GM23338 (cell line): ENCODE measurements at regions not wholly inside any gene's neighbourhood (a gene's known extent, or its start where the extent isn't known, plus 50 kb on each side); places are given as distances from the start of the nearest gene placed in this dataset.

Experiments used
- CREB1 ChIP-seq: fragments of 250-450 bp; sonication (Bioruptor Pico); IDR thresholded peaks from 2 replicates; pipeline ENCODE4 v1.5.0; 2020; ENCODE audit warnings: low read depth, mild to moderate bottlenecking, moderate library complexity
- CTCF ChIP-seq, 2 experiments: fragments of 200-600 bp in 1 of 2; sonication (generic) in 1 of 2; conservative IDR thresholded peaks; 2 replicates each; pipeline versions ENCODE4 v1.5.1 to v1.6.1; 2016 to 2017; ENCODE audit warnings: antibody characterized with exemption in 2 of 2, low read depth in 2 of 2, mild to moderate bottlenecking in 2 of 2, moderate library complexity in 1 of 2
- ETS1 ChIP-seq: IDR thresholded peaks from 2 replicates; pipeline ENCODE4 v1.6.1; 2016; ENCODE audit warnings: antibody characterized with exemption
- EZH2 ChIP-seq: fragments of 200-600 bp; sonication (generic); IDR thresholded peaks from one replicate; pipeline ENCODE4 v1.8.0; 2017; ENCODE audit warnings: antibody characterized with exemption, mild to moderate bottlenecking, low read depth; ENCODE audit not compliant: unreplicated experiment
- EZH2phosphoT487 ChIP-seq: fragments of 200-600 bp; sonication (generic); IDR thresholded peaks from one replicate; pipeline ENCODE4 v1.8.1; 2018; ENCODE audit warnings: antibody characterized with exemption; ENCODE audit not compliant: unreplicated experiment
- JUNB ChIP-seq: IDR thresholded peaks from one replicate; pipeline ENCODE4 v1.6.1; 2016; ENCODE audit warnings: antibody characterized with exemption; ENCODE audit not compliant: unreplicated experiment
- NANOG ChIP-seq: IDR thresholded peaks from 2 replicates; pipeline ENCODE4 v1.6.1; 2016; ENCODE audit warnings: antibody characterized with exemption, borderline replicate concordance
- POLR2AphosphoS5 ChIP-seq: IDR thresholded peaks from 2 replicates; pipeline ENCODE4 v1.6.1; 2016; ENCODE audit warnings: antibody characterized with exemption, low read depth
- STAT1 ChIP-seq: IDR thresholded peaks from one replicate; pipeline ENCODE4 v1.6.1; 2016; ENCODE audit warnings: antibody characterized with exemption; ENCODE audit not compliant: unreplicated experiment
- ZNF114 ChIP-seq: fragments of 250-450 bp; sonication (Bioruptor Pico); IDR thresholded peaks from 2 replicates; pipeline ENCODE4 v1.5.0; 2020; ENCODE audit warnings: mild to moderate bottlenecking, moderate library complexity
- ZNF331 ChIP-seq: fragments of 250-450 bp; sonication (Bioruptor Pico); IDR thresholded peaks from 2 replicates; pipeline ENCODE4 v1.5.0; 2020; ENCODE audit warnings: low read depth, mild to moderate bottlenecking, moderate library complexity
- TF ChIP-seq, protein P1 (sequence below): fragments of 250-450 bp; sonication (Bioruptor Pico); IDR thresholded peaks from 2 replicates; pipeline ENCODE4 v1.5.0; 2020; ENCODE audit warnings: mild to moderate bottlenecking, moderate library complexity
- TF ChIP-seq, protein P2 (sequence below): IDR thresholded peaks from one replicate; pipeline ENCODE4 v1.6.1; 2018; ENCODE audit warnings: antibody characterized with exemption; ENCODE audit not compliant: unreplicated experiment

GRCh38 chr13:50682966-50683365 lies 160.5 kb downstream of the DLEU7 start:
- TF ChIP-seq CTCF (conservative IDR thresholded peaks at IDR 0.05; ENCODE audit: low read depth in 2 of 2) (no peak), EZH2phosphoT487 (no peak), EZH2 (no peak), POLR2AphosphoS5 (no peak), CREB1 (CRISPR knock-in tag) (no peak), JUNB (no peak), ZNF114 (CRISPR knock-in tag) (no peak), STAT1 (no peak), ETS1 (no peak), ZNF331 (CRISPR knock-in tag) (no peak), NANOG (no peak)
- TF ChIP-seq, protein P1, sequence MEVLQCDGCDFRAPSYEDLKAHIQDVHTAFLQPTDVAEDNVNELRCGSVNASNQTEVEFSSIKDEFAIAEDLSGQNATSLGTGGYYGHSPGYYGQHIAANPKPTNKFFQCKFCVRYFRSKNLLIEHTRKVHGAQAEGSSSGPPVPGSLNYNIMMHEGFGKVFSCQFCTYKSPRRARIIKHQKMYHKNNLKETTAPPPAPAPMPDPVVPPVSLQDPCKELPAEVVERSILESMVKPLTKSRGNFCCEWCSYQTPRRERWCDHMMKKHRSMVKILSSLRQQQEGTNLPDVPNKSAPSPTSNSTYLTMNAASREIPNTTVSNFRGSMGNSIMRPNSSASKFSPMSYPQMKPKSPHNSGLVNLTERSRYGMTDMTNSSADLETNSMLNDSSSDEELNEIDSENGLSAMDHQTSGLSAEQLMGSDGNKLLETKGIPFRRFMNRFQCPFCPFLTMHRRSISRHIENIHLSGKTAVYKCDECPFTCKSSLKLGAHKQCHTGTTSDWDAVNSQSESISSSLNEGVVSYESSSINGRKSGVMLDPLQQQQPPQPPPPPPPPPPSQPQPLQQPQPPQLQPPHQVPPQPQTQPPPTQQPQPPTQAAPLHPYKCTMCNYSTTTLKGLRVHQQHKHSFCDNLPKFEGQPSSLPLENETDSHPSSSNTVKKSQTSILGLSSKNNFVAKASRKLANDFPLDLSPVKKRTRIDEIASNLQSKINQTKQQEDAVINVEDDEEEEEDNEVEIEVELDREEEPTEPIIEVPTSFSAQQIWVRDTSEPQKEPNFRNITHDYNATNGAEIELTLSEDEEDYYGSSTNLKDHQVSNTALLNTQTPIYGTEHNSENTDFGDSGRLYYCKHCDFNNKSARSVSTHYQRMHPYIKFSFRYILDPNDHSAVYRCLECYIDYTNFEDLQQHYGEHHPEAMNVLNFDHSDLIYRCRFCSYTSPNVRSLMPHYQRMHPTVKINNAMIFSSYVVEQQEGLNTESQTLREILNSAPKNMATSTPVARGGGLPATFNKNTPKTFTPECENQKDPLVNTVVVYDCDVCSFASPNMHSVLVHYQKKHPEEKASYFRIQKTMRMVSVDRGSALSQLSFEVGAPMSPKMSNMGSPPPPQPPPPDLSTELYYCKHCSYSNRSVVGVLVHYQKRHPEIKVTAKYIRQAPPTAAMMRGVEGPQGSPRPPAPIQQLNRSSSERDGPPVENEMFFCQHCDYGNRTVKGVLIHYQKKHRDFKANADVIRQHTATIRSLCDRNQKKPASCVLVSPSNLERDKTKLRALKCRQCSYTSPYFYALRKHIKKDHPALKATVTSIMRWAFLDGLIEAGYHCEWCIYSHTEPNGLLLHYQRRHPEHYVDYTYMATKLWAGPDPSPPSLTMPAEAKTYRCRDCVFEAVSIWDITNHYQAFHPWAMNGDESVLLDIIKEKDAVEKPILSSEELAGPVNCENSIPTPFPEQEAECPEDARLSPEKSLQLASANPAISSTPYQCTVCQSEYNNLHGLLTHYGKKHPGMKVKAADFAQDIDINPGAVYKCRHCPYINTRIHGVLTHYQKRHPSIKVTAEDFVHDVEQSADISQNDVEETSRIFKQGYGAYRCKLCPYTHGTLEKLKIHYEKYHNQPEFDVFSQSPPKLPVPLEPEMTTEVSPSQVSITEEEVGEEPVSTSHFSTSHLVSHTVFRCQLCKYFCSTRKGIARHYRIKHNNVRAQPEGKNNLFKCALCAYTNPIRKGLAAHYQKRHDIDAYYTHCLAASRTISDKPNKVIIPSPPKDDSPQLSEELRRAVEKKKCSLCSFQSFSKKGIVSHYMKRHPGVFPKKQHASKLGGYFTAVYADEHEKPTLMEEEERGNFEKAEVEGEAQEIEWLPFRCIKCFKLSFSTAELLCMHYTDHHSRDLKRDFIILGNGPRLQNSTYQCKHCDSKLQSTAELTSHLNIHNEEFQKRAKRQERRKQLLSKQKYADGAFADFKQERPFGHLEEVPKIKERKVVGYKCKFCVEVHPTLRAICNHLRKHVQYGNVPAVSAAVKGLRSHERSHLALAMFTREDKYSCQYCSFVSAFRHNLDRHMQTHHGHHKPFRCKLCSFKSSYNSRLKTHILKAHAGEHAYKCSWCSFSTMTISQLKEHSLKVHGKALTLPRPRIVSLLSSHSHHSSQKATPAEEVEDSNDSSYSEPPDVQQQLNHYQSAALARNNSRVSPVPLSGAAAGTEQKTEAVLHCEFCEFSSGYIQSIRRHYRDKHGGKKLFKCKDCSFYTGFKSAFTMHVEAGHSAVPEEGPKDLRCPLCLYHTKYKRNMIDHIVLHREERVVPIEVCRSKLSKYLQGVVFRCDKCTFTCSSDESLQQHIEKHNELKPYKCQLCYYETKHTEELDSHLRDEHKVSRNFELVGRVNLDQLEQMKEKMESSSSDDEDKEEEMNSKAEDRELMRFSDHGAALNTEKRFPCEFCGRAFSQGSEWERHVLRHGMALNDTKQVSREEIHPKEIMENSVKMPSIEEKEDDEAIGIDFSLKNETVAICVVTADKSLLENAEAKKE (CRISPR knock-in tag) = no peak
- TF ChIP-seq, protein P2, sequence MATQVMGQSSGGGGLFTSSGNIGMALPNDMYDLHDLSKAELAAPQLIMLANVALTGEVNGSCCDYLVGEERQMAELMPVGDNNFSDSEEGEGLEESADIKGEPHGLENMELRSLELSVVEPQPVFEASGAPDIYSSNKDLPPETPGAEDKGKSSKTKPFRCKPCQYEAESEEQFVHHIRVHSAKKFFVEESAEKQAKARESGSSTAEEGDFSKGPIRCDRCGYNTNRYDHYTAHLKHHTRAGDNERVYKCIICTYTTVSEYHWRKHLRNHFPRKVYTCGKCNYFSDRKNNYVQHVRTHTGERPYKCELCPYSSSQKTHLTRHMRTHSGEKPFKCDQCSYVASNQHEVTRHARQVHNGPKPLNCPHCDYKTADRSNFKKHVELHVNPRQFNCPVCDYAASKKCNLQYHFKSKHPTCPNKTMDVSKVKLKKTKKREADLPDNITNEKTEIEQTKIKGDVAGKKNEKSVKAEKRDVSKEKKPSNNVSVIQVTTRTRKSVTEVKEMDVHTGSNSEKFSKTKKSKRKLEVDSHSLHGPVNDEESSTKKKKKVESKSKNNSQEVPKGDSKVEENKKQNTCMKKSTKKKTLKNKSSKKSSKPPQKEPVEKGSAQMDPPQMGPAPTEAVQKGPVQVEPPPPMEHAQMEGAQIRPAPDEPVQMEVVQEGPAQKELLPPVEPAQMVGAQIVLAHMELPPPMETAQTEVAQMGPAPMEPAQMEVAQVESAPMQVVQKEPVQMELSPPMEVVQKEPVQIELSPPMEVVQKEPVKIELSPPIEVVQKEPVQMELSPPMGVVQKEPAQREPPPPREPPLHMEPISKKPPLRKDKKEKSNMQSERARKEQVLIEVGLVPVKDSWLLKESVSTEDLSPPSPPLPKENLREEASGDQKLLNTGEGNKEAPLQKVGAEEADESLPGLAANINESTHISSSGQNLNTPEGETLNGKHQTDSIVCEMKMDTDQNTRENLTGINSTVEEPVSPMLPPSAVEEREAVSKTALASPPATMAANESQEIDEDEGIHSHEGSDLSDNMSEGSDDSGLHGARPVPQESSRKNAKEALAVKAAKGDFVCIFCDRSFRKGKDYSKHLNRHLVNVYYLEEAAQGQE = no peak
